ENCODE measurements at regions not wholly inside any gene's neighbourhood (a gene's known extent, or its start where the extent isn't known, plus 50 kb on each side); places are given as distances from the start of the nearest gene placed in this dataset.
A peak's percentile ranks its signal among the peaks of the same experiment; 100 is the strongest.

- no peaks in the 10 kb centered on the region for H3K27me3 ChIP-seq (ENCODE audit: control insufficient read depth in 1 of 2, insufficient read depth in 2 of 2, low read length in 2 of 2)
Observed at GRCh38 chr7:136665878-136666509, 202.5 kb upstream of the CHRM2 start.

GRCh38 chr7:136664537-136664936 is 203.9 kb upstream of the CHRM2 start:
- Histone ChIP-seq H3K4me3 (ENCODE audit: low read length in 2 of 2) (no peak overlapping the region), H3K4me1 (ENCODE audit: control insufficient read depth, insufficient read depth, low read length) (no peaks in the 10 kb centered on the region), H3K9ac (ENCODE audit: low read length in 2 of 2) (no peak overlapping the region), H3K9me3 (ENCODE audit: control insufficient read depth in 2 of 2, low read length in 2 of 2) (no peaks in the 10 kb centered on the region), H3K36me3 (ENCODE audit: control insufficient read depth in 2 of 2, insufficient read depth in 2 of 2, low read length in 2 of 2) (no peaks in the 10 kb centered on the region), H3K27ac (ENCODE audit: low read length) (no peak overlapping the region), H3K27me3 (ENCODE audit: control insufficient read depth in 1 of 2, insufficient read depth in 2 of 2, low read length in 2 of 2) (no peaks in the 10 kb centered on the region)

More at GRCh38 chr7:136665878-136666509, 202.5 kb upstream of the CHRM2 start:
- H3K27ac ChIP-seq (ENCODE audit: low read length): no peak overlapping the region
- H3K9me3 ChIP-seq (ENCODE audit: control insufficient read depth in 2 of 2, low read length in 2 of 2): no peaks in the 10 kb centered on the region
- no peaks in the 10 kb centered on the region for H3K36me3 ChIP-seq (ENCODE audit: control insufficient read depth in 2 of 2, insufficient read depth in 2 of 2, low read length in 2 of 2)
- no peak overlapping the region for H3K4me3 ChIP-seq (ENCODE audit: low read length in 2 of 2)
- no peak overlapping the region for H3K9ac ChIP-seq (ENCODE audit: low read length in 2 of 2)
- no peaks in the 10 kb centered on the region for H3K4me1 ChIP-seq (ENCODE audit: control insufficient read depth, insufficient read depth, low read length)

- Histone ChIP-seq H3K27ac (ENCODE audit: low read length) (no peak overlapping the region), H3K9me3 (ENCODE audit: control insufficient read depth in 2 of 2, low read length in 2 of 2) (no peaks in the 10 kb centered on the region)
Observed at GRCh38 chr7:136657482-136657921, 210.9 kb upstream of the CHRM2 start.

GRCh38 chr7:136656516-136656915 is 211.9 kb upstream of the CHRM2 start:
- Histone ChIP-seq H3K9ac (ENCODE audit: low read length in 2 of 2) (no peak overlapping the region), H3K9me3 (ENCODE audit: control insufficient read depth in 2 of 2, low read length in 2 of 2) (no peaks in the 10 kb centered on the region), H3K4me3 (ENCODE audit: low read length in 2 of 2) (no peak overlapping the region), H3K4me1 (ENCODE audit: control insufficient read depth, insufficient read depth, low read length) (peaks cover 7% of the 10 kb centered on the region), H3K27me3 (ENCODE audit: control insufficient read depth in 1 of 2, insufficient read depth in 2 of 2, low read length in 2 of 2) (no peaks in the 10 kb centered on the region), H3K27ac (ENCODE audit: low read length) (no peak overlapping the region), H3K36me3 (ENCODE audit: control insufficient read depth in 2 of 2, insufficient read depth in 2 of 2, low read length in 2 of 2) (no peaks in the 10 kb centered on the region)

More at GRCh38 chr7:136657482-136657921, 210.9 kb upstream of the CHRM2 start:
- H3K36me3 ChIP-seq (ENCODE audit: control insufficient read depth in 2 of 2, insufficient read depth in 2 of 2, low read length in 2 of 2): no peaks in the 10 kb centered on the region
- no peaks in the 10 kb centered on the region for H3K27me3 ChIP-seq (ENCODE audit: control insufficient read depth in 1 of 2, insufficient read depth in 2 of 2, low read length in 2 of 2)
- H3K4me1 ChIP-seq (ENCODE audit: control insufficient read depth, insufficient read depth, low read length): peaks cover 3% of the 10 kb centered on the region
- H3K4me3 ChIP-seq (ENCODE audit: low read length in 2 of 2): peak overlapping the region in 1 of 2 donors; percentile 29
- H3K9ac ChIP-seq (ENCODE audit: low read length in 2 of 2): no peak overlapping the region

GRCh38 chr7:136655414-136655813 is 213.0 kb upstream of the CHRM2 start:
- no peak overlapping the region for H3K4me3 ChIP-seq (ENCODE audit: low read length in 2 of 2)
- no peak overlapping the region for H3K27ac ChIP-seq (ENCODE audit: low read length)
- H3K36me3 ChIP-seq (ENCODE audit: control insufficient read depth in 2 of 2, insufficient read depth in 2 of 2, low read length in 2 of 2): no peaks in the 10 kb centered on the region
- H3K27me3 ChIP-seq (ENCODE audit: control insufficient read depth in 1 of 2, insufficient read depth in 2 of 2, low read length in 2 of 2): no peaks in the 10 kb centered on the region
- H3K4me1 ChIP-seq (ENCODE audit: control insufficient read depth, insufficient read depth, low read length): peaks cover 7% of the 10 kb centered on the region
- no peaks in the 10 kb centered on the region for H3K9me3 ChIP-seq (ENCODE audit: control insufficient read depth in 2 of 2, low read length in 2 of 2)
- no peak overlapping the region for H3K9ac ChIP-seq (ENCODE audit: low read length in 2 of 2)

- no peak overlapping the region for H3K4me3 ChIP-seq (ENCODE audit: low read length in 2 of 2)
- H3K4me1 ChIP-seq (ENCODE audit: control insufficient read depth, insufficient read depth, low read length): peaks cover 7% of the 10 kb centered on the region
- H3K9ac ChIP-seq (ENCODE audit: low read length in 2 of 2): no peak overlapping the region
- H3K27ac ChIP-seq (ENCODE audit: low read length): no peak overlapping the region
- no peaks in the 10 kb centered on the region for H3K27me3 ChIP-seq (ENCODE audit: control insufficient read depth in 1 of 2, insufficient read depth in 2 of 2, low read length in 2 of 2)
- no peaks in the 10 kb centered on the region for H3K9me3 ChIP-seq (ENCODE audit: control insufficient read depth in 2 of 2, low read length in 2 of 2)
- H3K36me3 ChIP-seq (ENCODE audit: control insufficient read depth in 2 of 2, insufficient read depth in 2 of 2, low read length in 2 of 2): no peaks in the 10 kb centered on the region
Observed at GRCh38 chr7:136654406-136654805, 214.0 kb upstream of the CHRM2 start.

GRCh38 chr7:136652635-136653370 is 215.6 kb upstream of the CHRM2 start:
- H3K27me3 ChIP-seq (ENCODE audit: control insufficient read depth in 1 of 2, insufficient read depth in 2 of 2, low read length in 2 of 2): no peaks in the 10 kb centered on the region
- peaks cover 7% of the 10 kb centered on the region for H3K4me1 ChIP-seq (ENCODE audit: control insufficient read depth, insufficient read depth, low read length)
- no peak overlapping the region for H3K4me3 ChIP-seq (ENCODE audit: low read length in 2 of 2)
- H3K9me3 ChIP-seq (ENCODE audit: control insufficient read depth in 2 of 2, low read length in 2 of 2): no peaks in the 10 kb centered on the region
- no peaks in the 10 kb centered on the region for H3K36me3 ChIP-seq (ENCODE audit: control insufficient read depth in 2 of 2, insufficient read depth in 2 of 2, low read length in 2 of 2)
- no peak overlapping the region for H3K9ac ChIP-seq (ENCODE audit: low read length in 2 of 2)
- H3K27ac ChIP-seq (ENCODE audit: low read length): no peak overlapping the region

- Histone ChIP-seq H3K36me3 (ENCODE audit: control insufficient read depth in 2 of 2, insufficient read depth in 2 of 2, low read length in 2 of 2) (no peaks in the 10 kb centered on the region), H3K4me1 (ENCODE audit: control insufficient read depth, insufficient read depth, low read length) (no peaks in the 10 kb centered on the region), H3K9me3 (ENCODE audit: control insufficient read depth in 2 of 2, low read length in 2 of 2) (no peaks in the 10 kb centered on the region), H3K4me3 (ENCODE audit: low read length in 2 of 2) (no peak overlapping the region), H3K27me3 (ENCODE audit: control insufficient read depth in 1 of 2, insufficient read depth in 2 of 2, low read length in 2 of 2) (no peaks in the 10 kb centered on the region), H3K9ac (ENCODE audit: low read length in 2 of 2) (no peak overlapping the region), H3K27ac (ENCODE audit: low read length) (no peak overlapping the region)
Observed at GRCh38 chr7:136640977-136641376, 227.5 kb upstream of the CHRM2 start.

- H3K27me3 ChIP-seq (ENCODE audit: control insufficient read depth in 1 of 2, insufficient read depth in 2 of 2, low read length in 2 of 2): no peaks in the 10 kb centered on the region
- no peaks in the 10 kb centered on the region for H3K4me1 ChIP-seq (ENCODE audit: control insufficient read depth, insufficient read depth, low read length)
- H3K9ac ChIP-seq (ENCODE audit: low read length in 2 of 2): no peak overlapping the region
- no peaks in the 10 kb centered on the region for H3K36me3 ChIP-seq (ENCODE audit: control insufficient read depth in 2 of 2, insufficient read depth in 2 of 2, low read length in 2 of 2)
- no peak overlapping the region for H3K4me3 ChIP-seq (ENCODE audit: low read length in 2 of 2)
- no peak overlapping the region for H3K27ac ChIP-seq (ENCODE audit: low read length)
- H3K9me3 ChIP-seq (ENCODE audit: control insufficient read depth in 2 of 2, low read length in 2 of 2): no peaks in the 10 kb centered on the region
Observed at GRCh38 chr7:136637813-136638212, 230.6 kb upstream of the CHRM2 start.

- Histone ChIP-seq H3K36me3 (ENCODE audit: control insufficient read depth in 2 of 2, insufficient read depth in 2 of 2, low read length in 2 of 2) (no peaks in the 10 kb centered on the region), H3K4me1 (ENCODE audit: control insufficient read depth, insufficient read depth, low read length) (no peaks in the 10 kb centered on the region), H3K4me3 (ENCODE audit: low read length in 2 of 2) (no peak overlapping the region), H3K27ac (ENCODE audit: low read length) (no peak overlapping the region), H3K9me3 (ENCODE audit: control insufficient read depth in 2 of 2, low read length in 2 of 2) (no peaks in the 10 kb centered on the region), H3K27me3 (ENCODE audit: control insufficient read depth in 1 of 2, insufficient read depth in 2 of 2, low read length in 2 of 2) (no peaks in the 10 kb centered on the region), H3K9ac (ENCODE audit: low read length in 2 of 2) (no peak overlapping the region)
Observed at GRCh38 chr7:136635751-136636150, 232.7 kb upstream of the CHRM2 start.

GRCh38 chr7:136618818-136619217 is 249.6 kb upstream of the CHRM2 start:
- H3K36me3 ChIP-seq (ENCODE audit: control insufficient read depth in 2 of 2, insufficient read depth in 2 of 2, low read length in 2 of 2): no peaks in the 10 kb centered on the region
- no peaks in the 10 kb centered on the region for H3K27me3 ChIP-seq (ENCODE audit: control insufficient read depth in 1 of 2, insufficient read depth in 2 of 2, low read length in 2 of 2)
- H3K27ac ChIP-seq (ENCODE audit: low read length): no peak overlapping the region
- H3K4me3 ChIP-seq (ENCODE audit: low read length in 2 of 2): no peak overlapping the region
- H3K4me1 ChIP-seq (ENCODE audit: control insufficient read depth, insufficient read depth, low read length): no peaks in the 10 kb centered on the region
- no peaks in the 10 kb centered on the region for H3K9me3 ChIP-seq (ENCODE audit: control insufficient read depth in 2 of 2, low read length in 2 of 2)
- H3K9ac ChIP-seq (ENCODE audit: low read length in 2 of 2): no peak overlapping the region

All from stomach smooth muscle (tissue), 2 donors.